SK-N-SH (cell line): ENCODE measurements at regions not wholly inside any gene's neighbourhood (a gene's known extent, or its start where the extent isn't known, plus 50 kb on each side); places are given as distances from the start of the nearest gene placed in this dataset.

Source experiments
- CTCF ChIA-PET: fragments of 300-600, 350-600 bp; formaldehyde crosslinking; extraction: SDS; loops from one replicate; lab custom pipeline; 2021; lab: Yijun Ruan, JAX
- POLR2A ChIA-PET: fragments of 350-600 bp; sonication (Branson Sonifier 250); formaldehyde crosslinking; extraction: SDS; loops from one replicate; lab custom pipeline; 2020; ENCODE audit warnings: antibody characterized with exemption, inconsistent platforms; lab: Yijun Ruan, JAX
- DNase-seq: peaks from one replicate; pipeline ENCODE4 v3.0.0; 2012
- H2AFZ ChIP-seq: fragments of 200-600 bp; sonication (generic); 2 replicates; pipeline ENCODE4 v1.8.1; 2016; ENCODE audit warnings: antibody characterized with exemption, mild to moderate bottlenecking, low read depth
- H3F3A ChIP-seq: fragments of 200-600 bp; sonication (generic); replicated peaks from 2 replicates; pipeline ENCODE3; 2016; ENCODE audit warnings: antibody characterized with exemption, mild to moderate bottlenecking; ENCODE audit not compliant: insufficient read depth
- H3K27ac ChIP-seq, 2 experiments: fragments of 200-500 bp in 1 of 2; fragments of 200-600 bp in 1 of 2; sonication (Bioruptor generic) in 1 of 2; sonication (generic), shearing (Covaris generic) in 1 of 2; 2 replicates each; pipeline versions ENCODE4 v1.5.1 to v1.6.1; 2014 to 2016; ENCODE audit warnings: low read depth in 2 of 2, inconsistent platforms in 1 of 2, low read length in 1 of 2, mild to moderate bottlenecking in 1 of 2, mixed read lengths in 1 of 2
- H3K27me3 ChIP-seq: fragments of 200-600 bp; sonication (generic), shearing (Covaris generic); 2 replicates; pipeline ENCODE4 v1.6.1; 2016; ENCODE audit warnings: mixed run types; ENCODE audit not compliant: insufficient read depth
- H3K36me3 ChIP-seq, 2 experiments: fragments of 200-500 bp in 1 of 2; fragments of 200-600 bp in 1 of 2; sonication (Bioruptor generic) in 1 of 2; sonication (generic) in 1 of 2; replicated peaks in 1 of 2; 2 replicates each; pipeline versions ENCODE3 to v1.5.1; 2014 to 2016; ENCODE audit warnings: low read length in 1 of 2, mild to moderate bottlenecking in 1 of 2; ENCODE audit not compliant: insufficient read depth in 2 of 2, control insufficient read depth in 1 of 2
- H3K4me1 ChIP-seq, 2 experiments: fragments of 200-500 bp in 1 of 2; fragments of 200-600 bp in 1 of 2; sonication (Bioruptor generic) in 1 of 2; sonication (generic), shearing (Covaris generic) in 1 of 2; 2 replicates each; pipeline versions ENCODE4 v1.5.1 to v1.6.1; 2014 to 2016; ENCODE audit warnings: low read depth in 1 of 2, low read length in 1 of 2, mixed run types in 1 of 2; ENCODE audit not compliant: insufficient read depth in 2 of 2, control insufficient read depth in 1 of 2
- H3K4me2 ChIP-seq: fragments of 200-600 bp; sonication (generic), shearing (Covaris generic); 2 replicates; pipeline ENCODE4 v1.6.1; 2017; ENCODE audit warnings: mixed run types
- H3K4me3 ChIP-seq, 2 experiments: fragments of 200-500 bp in 1 of 2; fragments of 200-600 bp in 1 of 2; sonication (Bioruptor generic) in 1 of 2; sonication (generic), shearing (Covaris generic) in 1 of 2; 2 replicates each; pipeline versions ENCODE4 v1.5.1 to v1.8.1; 2014 to 2016; ENCODE audit warnings: low read depth in 2 of 2, inconsistent platforms in 1 of 2, low read length in 1 of 2, mild to moderate bottlenecking in 1 of 2, mixed read lengths in 1 of 2, moderate library complexity in 1 of 2
- H3K79me2 ChIP-seq: fragments of 200-600 bp; sonication (generic); 2 replicates; pipeline ENCODE4 v1.8.1; 2017; ENCODE audit warnings: mild to moderate bottlenecking; ENCODE audit not compliant: insufficient read depth
- H3K9ac ChIP-seq: fragments of 200-600 bp; sonication (generic); 2 replicates; pipeline ENCODE4 v1.6.1; 2017; ENCODE audit warnings: mixed run types
- H3K9me2 ChIP-seq: fragments of 200-600 bp; sonication (generic); 2 replicates; pipeline ENCODE4 v1.6.1; 2017; ENCODE audit warnings: mixed run types
- H3K9me3 ChIP-seq: fragments of 200-600 bp; sonication (generic); 2 replicates; pipeline ENCODE4 v1.6.1; 2017; ENCODE audit warnings: mixed run types, mild to moderate bottlenecking, moderate library complexity
- H4K20me1 ChIP-seq: fragments of 200-600 bp; sonication (generic); 2 replicates; pipeline ENCODE4 v1.6.1; 2017; ENCODE audit warnings: mild to moderate bottlenecking, mixed run types; ENCODE audit not compliant: insufficient read depth
- CHD2 ChIP-seq: fragments of 150-350 bp; IDR thresholded peaks from 2 replicates; pipeline ENCODE4 v1.6.1; 2018; ENCODE audit warnings: low read length; ENCODE audit not compliant: partially characterized antibody
- CTCF ChIP-seq: fragments of 200-600 bp; sonication (generic); IDR thresholded peaks from 2 replicates; pipeline ENCODE4 v1.6.1; 2017; ENCODE audit warnings: antibody characterized with exemption, mild to moderate bottlenecking, moderate library complexity
- EP300 ChIP-seq, 2 experiments: IDR thresholded peaks; 2 replicates each; pipeline versions ENCODE4 v1.4.0 to v1.6.1; 2012; ENCODE audit warnings: borderline replicate concordance in 1 of 2, low read depth in 1 of 2, low read length in 1 of 2
- EZH2phosphoT487 ChIP-seq: fragments of 200-600 bp; sonication (generic); IDR thresholded peaks from 2 replicates; pipeline ENCODE4 v1.6.1; 2017; ENCODE audit warnings: low read depth, mixed run types, mild to moderate bottlenecking, antibody characterized with exemption, moderate library complexity, borderline replicate concordance
- FOSL2 ChIP-seq: IDR thresholded peaks from 2 replicates; pipeline ENCODE4 v1.4.0; 2012; ENCODE audit warnings: low read depth, mild to moderate bottlenecking, moderate library complexity, borderline replicate concordance
- GABPA ChIP-seq: IDR thresholded peaks from 2 replicates; pipeline ENCODE4 v1.4.0; 2012; ENCODE audit warnings: low read depth, mild to moderate bottlenecking
- IRF3 ChIP-seq: fragments of 150-350 bp; IDR thresholded peaks from 2 replicates; pipeline ENCODE4 v1.6.1; 2016; ENCODE audit warnings: mild to moderate bottlenecking, low read depth, low read length
- NFIC ChIP-seq: IDR thresholded peaks from 2 replicates; pipeline ENCODE4 v1.4.0; 2012; ENCODE audit warnings: borderline replicate concordance
- NRF1 ChIP-seq: IDR thresholded peaks from 2 replicates; pipeline ENCODE4 v1.6.1; 2012; ENCODE audit warnings: low read depth, mild to moderate bottlenecking, low read length
- POLR2AphosphoS5 ChIP-seq: IDR thresholded peaks from 2 replicates; pipeline ENCODE4 v1.6.1; 2012; ENCODE audit warnings: low read depth, low read length
- RAD21 ChIP-seq: IDR thresholded peaks from 2 replicates; pipeline ENCODE4 v1.6.1; 2012; ENCODE audit warnings: mild to moderate bottlenecking, low read length
- SIN3A ChIP-seq: IDR thresholded peaks from 2 replicates; pipeline ENCODE4 v1.6.1; 2012; ENCODE audit warnings: low read depth, mild to moderate bottlenecking, low read length, moderate library complexity, borderline replicate concordance
- SMC3 ChIP-seq: IDR thresholded peaks from 2 replicates; pipeline ENCODE4 v1.6.1; 2012; ENCODE audit warnings: low read depth, low read length, improper control_type of control experiment
- TAF1 ChIP-seq: IDR thresholded peaks from 2 replicates; pipeline ENCODE4 v1.6.1; 2012; ENCODE audit warnings: low read depth, mild to moderate bottlenecking, low read length, moderate library complexity, borderline replicate concordance
- TEAD4 ChIP-seq: IDR thresholded peaks from 2 replicates; pipeline ENCODE4 v1.4.0; 2012; ENCODE audit warnings: mild to moderate bottlenecking, borderline replicate concordance; ENCODE audit not compliant: insufficient read depth
- USF2 ChIP-seq: fragments of 150-350 bp; IDR thresholded peaks from 2 replicates; pipeline ENCODE4 v1.6.1; 2017; ENCODE audit warnings: antibody characterized with exemption, low read length, low read depth, borderline replicate concordance
- YY1 ChIP-seq: IDR thresholded peaks from 2 replicates; pipeline ENCODE4 v1.4.0; 2012; ENCODE audit warnings: low read depth, mild to moderate bottlenecking
- WGBS: methylation state at CpG from one replicate; pipeline ENCODE4 v1.1.6; 2017; ENCODE audit warnings: low lambda C conversion rate; 5-methylcytosine and 5-hydroxymethylcytosine counted together

- WGBS, result 88% methylated on average over 2 of the region's 2 CpGs
- TF ChIP-seq YY1 (no peak), CTCF (no peak), NRF1 (no peak), FOSL2 (no peak), POLR2AphosphoS5 (no peak)
- ChIA-PET POLR2A (no interaction called here), CTCF (no interaction called here)
- Histone ChIP-seq H3K4me1 (peaks cover 0 to 4% of the 10 kb centered on the region in 2 experiments; a peak in 1 of 4 replicates), H3K79me2 (no peaks in the 10 kb centered on the region), H3K9me3 (no peaks in the 10 kb centered on the region), H2AFZ (no peak overlapping the region), H4K20me1 (no peaks in the 10 kb centered on the region), H3K27ac (no peak overlapping the region), H3K4me3 (no peak overlapping the region), H3K27me3 (no peaks in the 10 kb centered on the region), H3K9ac (no peak overlapping the region), H3F3A (no peaks in the 10 kb centered on the region), H3K9me2 (no peaks in the 10 kb centered on the region), H3K4me2 (no peak overlapping the region), H3K36me3 (peaks cover 0 to 3% of the 10 kb centered on the region in 2 experiments)
- DNase-seq, result no peak
Measured at GRCh38 chr18:23332356-23332755, 120.7 kb upstream of the RIOK3 start.

- Histone ChIP-seq H3K27ac (no peak overlapping the region), H3K36me3 (peaks cover 0 to 3% of the 10 kb centered on the region in 2 experiments), H3K4me2 (no peak overlapping the region), H3K4me1 (peaks cover 0 to 6% of the 10 kb centered on the region in 2 experiments; a peak in 1 of 4 replicates), H3K4me3 (no peak overlapping the region), H3K9ac (no peak overlapping the region), H2AFZ (no peak overlapping the region), H3F3A (no peaks in the 10 kb centered on the region), H3K9me3 (no peaks in the 10 kb centered on the region), H3K27me3 (no peaks in the 10 kb centered on the region), H3K79me2 (no peaks in the 10 kb centered on the region), H4K20me1 (no peaks in the 10 kb centered on the region), H3K9me2 (no peaks in the 10 kb centered on the region)
- CTCF ChIA-PET, result no interaction called here
- DNase-seq, result no peak
- WGBS, result 70% methylated on average over 2 of the region's 2 CpGs
- POLR2A ChIA-PET, result no interaction called here
- TF ChIP-seq SMC3, result no peak
- TF ChIP-seq RAD21, result no peak
- no peak for TF ChIP-seq TAF1
- no peak for TF ChIP-seq EZH2phosphoT487
- TF ChIP-seq EP300 (IDR thresholded peaks at IDR 0.05; ENCODE audit: borderline replicate concordance in 1 of 2, low read depth in 1 of 2, low read length in 1 of 2), result no peak
- no peak for TF ChIP-seq GABPA
- no peak for TF ChIP-seq CHD2
- TF ChIP-seq SIN3A, result no peak
- TF ChIP-seq TEAD4, result no peak
- TF ChIP-seq IRF3, result no peak
- TF ChIP-seq USF2, result no peak
- TF ChIP-seq NFIC, result no peak
Measured at GRCh38 chr18:23333827-23334226, 119.3 kb upstream of the RIOK3 start.
